Tibial nerve (tissue), 3 donors: ENCODE measurements at regions not wholly inside any gene's neighbourhood (a gene's known extent, or its start where the extent isn't known, plus 50 kb on each side); places are given as distances from the start of the nearest gene placed in this dataset.

ENCODE experiments used
- POLR2A ChIP-seq, 2 donors: fragments of 450-650 bp; IDR thresholded peaks; one replicate each; pipeline ENCODE4 v1.6.1; 2017; ENCODE audit warnings: antibody characterized with exemption in 2 of 2, mild to moderate bottlenecking in 2 of 2, moderate library complexity in 2 of 2
- TF ChIP-seq, protein P1 (sequence below), 5 experiments: fragments of 200-600 bp in 3 of 5; fragments of 450-650 bp in 2 of 5; sonication (generic) in 3 of 5; IDR thresholded peaks; one replicate each; pipeline ENCODE4 v1.5.1; 2016 to 2019; ENCODE audit warnings: antibody characterized with exemption in 5 of 5, mild to moderate bottlenecking in 3 of 5, moderate library complexity in 2 of 5

DNA sequence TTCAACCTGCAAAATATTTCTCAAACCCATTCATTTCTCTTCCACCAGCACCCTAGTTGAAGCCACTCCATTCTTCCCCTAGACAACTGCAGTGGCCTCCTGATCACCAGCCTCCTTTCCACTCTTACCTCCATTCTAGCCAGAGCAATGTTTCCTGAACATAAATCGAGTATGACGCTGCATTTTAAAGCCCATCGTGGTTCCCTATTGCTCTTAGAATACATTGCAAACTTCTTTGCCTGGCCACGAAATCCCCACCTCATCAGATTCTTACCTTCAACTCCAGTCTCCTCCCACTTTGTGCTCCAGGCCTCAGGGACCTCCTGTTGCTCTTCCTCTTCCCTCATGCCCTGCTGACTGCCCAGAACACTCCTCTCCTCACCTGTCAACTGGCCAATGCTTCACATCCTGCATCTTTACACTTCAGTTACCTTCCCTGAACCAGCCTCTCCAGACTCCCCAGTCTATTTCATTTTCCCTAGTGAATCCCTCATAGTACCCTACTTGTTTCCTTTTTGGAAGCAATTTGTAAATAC is 176.5 kb upstream of the CTAGE1 start:
- TF ChIP-seq, protein P1, sequence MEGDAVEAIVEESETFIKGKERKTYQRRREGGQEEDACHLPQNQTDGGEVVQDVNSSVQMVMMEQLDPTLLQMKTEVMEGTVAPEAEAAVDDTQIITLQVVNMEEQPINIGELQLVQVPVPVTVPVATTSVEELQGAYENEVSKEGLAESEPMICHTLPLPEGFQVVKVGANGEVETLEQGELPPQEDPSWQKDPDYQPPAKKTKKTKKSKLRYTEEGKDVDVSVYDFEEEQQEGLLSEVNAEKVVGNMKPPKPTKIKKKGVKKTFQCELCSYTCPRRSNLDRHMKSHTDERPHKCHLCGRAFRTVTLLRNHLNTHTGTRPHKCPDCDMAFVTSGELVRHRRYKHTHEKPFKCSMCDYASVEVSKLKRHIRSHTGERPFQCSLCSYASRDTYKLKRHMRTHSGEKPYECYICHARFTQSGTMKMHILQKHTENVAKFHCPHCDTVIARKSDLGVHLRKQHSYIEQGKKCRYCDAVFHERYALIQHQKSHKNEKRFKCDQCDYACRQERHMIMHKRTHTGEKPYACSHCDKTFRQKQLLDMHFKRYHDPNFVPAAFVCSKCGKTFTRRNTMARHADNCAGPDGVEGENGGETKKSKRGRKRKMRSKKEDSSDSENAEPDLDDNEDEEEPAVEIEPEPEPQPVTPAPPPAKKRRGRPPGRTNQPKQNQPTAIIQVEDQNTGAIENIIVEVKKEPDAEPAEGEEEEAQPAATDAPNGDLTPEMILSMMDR (IDR thresholded peaks at IDR 0.05), result no peak
- no peak for TF ChIP-seq POLR2A (IDR thresholded peaks at IDR 0.05)
